HepG2 (cell line): ENCODE measurements at regions not wholly inside any gene's neighbourhood (a gene's known extent, or its start where the extent isn't known, plus 50 kb on each side); places are given as distances from the start of the nearest gene placed in this dataset.

Source experiments
- ATAC-seq: fragments of 200-7000 bp; cut with Tn5 transposase; 3 replicates; pipeline ENCODE4 v1.9.1; 2020; ENCODE audit warnings: mild to moderate bottlenecking, moderate library complexity
- BruUV-seq: library from RNA; stranded (reverse); fragments of 400-500 nt; replicated peaks from 2 replicates; lab custom pipeline; 2021; lab: Mats Ljungman, UMichigan
- CTCF ChIA-PET: fragments of 300-600 bp; formaldehyde crosslinking; extraction: SDS; loops from one replicate; lab custom pipeline; 2021; ENCODE audit warnings: low total read pairs, inconsistent platforms, low intra/inter-chr PET ratio; lab: Yijun Ruan, JAX
- POLR2A ChIA-PET: fragments of 350-600 bp; sonication (Branson Sonifier 250); formaldehyde crosslinking; loops from one replicate; lab custom pipeline; 2020; ENCODE audit warnings: antibody characterized with exemption, inconsistent platforms; lab: Yijun Ruan, JAX
- DNase-seq: peaks from one replicate; pipeline ENCODE4 v3.0.0-alpha.2; 2015; ENCODE audit warnings: low spot score
- FAIRE-seq: peaks from 3 replicates; lab custom pipeline; 2011; peaks lifted over from hg19 to GRCh38; lab: Jason Lieb, UNC
- H2AFZ ChIP-seq: one replicate; pipeline ENCODE4 v1.6.1; 2011; ENCODE audit warnings: low read length, inconsistent platforms
- H3K27ac ChIP-seq: fragments of 300-600 bp; 3 replicates; pipeline ENCODE4 v1.8.0; 2011; ENCODE audit warnings: mixed run types, mild to moderate bottlenecking, mixed read lengths, low read length, inconsistent platforms; ENCODE audit not compliant: insufficient read depth; ENCODE audit errors: extremely low read length
- H3K27me3 ChIP-seq, 2 experiments: fragments of 200-600 bp in 1 of 2; 2 replicates in 1 of 2; 3 replicates in 1 of 2; pipeline versions ENCODE4 v1.6.0 to v1.8.0; 2011; ENCODE audit warnings: low read length in 2 of 2, mild to moderate bottlenecking in 2 of 2, moderate library complexity in 2 of 2, inconsistent platforms in 1 of 2; ENCODE audit not compliant: insufficient read depth in 2 of 2, control insufficient read depth in 1 of 2
- H3K36me3 ChIP-seq, 2 experiments: fragments of 200-600 bp in 1 of 2; replicated peaks in 1 of 2; 2 replicates in 1 of 2; 3 replicates in 1 of 2; pipeline versions ENCODE4 v1.5.1 to v1.8.0; 2011; ENCODE audit warnings: low read length in 2 of 2, inconsistent platforms in 1 of 2; ENCODE audit not compliant: insufficient read depth in 2 of 2, control insufficient read depth in 1 of 2
- H3K4me1 ChIP-seq: 2 replicates; pipeline ENCODE4 v1.5.1; 2012; ENCODE audit warnings: low read length, inconsistent platforms; ENCODE audit not compliant: insufficient read depth
- H3K4me2 ChIP-seq: 2 replicates; pipeline ENCODE4 v1.6.0; 2011; ENCODE audit warnings: low read depth, low read length, inconsistent platforms
- H3K4me3 ChIP-seq, 3 experiments: fragments of 200-600 bp in 1 of 3; sonication (generic), shearing (Covaris generic) in 1 of 3; replicated peaks in 1 of 3; 2 replicates each; pipeline ENCODE4 v1.5.1; 2011 to 2016; ENCODE audit warnings: low read length in 3 of 3, inconsistent platforms in 2 of 3, low read depth in 2 of 3, mild to moderate bottlenecking in 2 of 3, control low read depth in 1 of 3, mixed read lengths in 1 of 3; ENCODE audit not compliant: insufficient read depth in 1 of 3
- H3K79me2 ChIP-seq: one replicate; pipeline ENCODE4 v1.6.1; 2011; ENCODE audit warnings: low read length, inconsistent platforms; ENCODE audit not compliant: insufficient read depth
- H3K9ac ChIP-seq: 2 replicates; pipeline ENCODE4 v1.6.0; 2011; ENCODE audit warnings: mild to moderate bottlenecking, low read depth, low read length, inconsistent platforms; ENCODE audit not compliant: insufficient read depth
- H3K9me3 ChIP-seq: 2 replicates; pipeline ENCODE4 v1.5.1; 2012; ENCODE audit warnings: mild to moderate bottlenecking, low read length
- H4K20me1 ChIP-seq: 2 replicates; pipeline ENCODE4 v1.6.0; 2011; ENCODE audit warnings: inconsistent platforms, mild to moderate bottlenecking, low read length, moderate library complexity; ENCODE audit not compliant: insufficient read depth
- HDAC6 ChIP-seq: fragments of 200-600 bp; sonication (generic); IDR thresholded peaks from 2 replicates; pipeline ENCODE4 v1.7.0; 2017; ENCODE audit warnings: mild to moderate bottlenecking, antibody characterized with exemption, low read length, low read depth
- IRF9 ChIP-seq: sonication (generic); formaldehyde crosslinking; IDR thresholded peaks from 2 replicates; pipeline ENCODE4 v1.8.0; 2022; ENCODE audit warnings: missing genetic modification reagents, mild to moderate bottlenecking, borderline replicate concordance
- JUN ChIP-seq: sonication (generic); formaldehyde crosslinking; IDR thresholded peaks from 2 replicates; pipeline ENCODE4 v1.4.0; 2020; ENCODE audit warnings: mild to moderate bottlenecking, missing genetic modification reagents
- KLF6 ChIP-seq: IDR thresholded peaks from 2 replicates; pipeline ENCODE4 v1.8.0; 2016; ENCODE audit warnings: missing biosample characterization, missing genetic modification reagents
- MXD3 ChIP-seq: IDR thresholded peaks from 2 replicates; pipeline ENCODE4 v1.6.1; 2016; ENCODE audit warnings: mild to moderate bottlenecking, missing biosample characterization, missing genetic modification reagents
- REPIN1 ChIP-seq: sonication (generic); formaldehyde crosslinking; IDR thresholded peaks from 2 replicates; pipeline ENCODE4 v1.8.0; 2022; ENCODE audit warnings: missing genetic modification reagents, low read depth, mild to moderate bottlenecking, borderline replicate concordance
- SIN3A ChIP-seq: IDR thresholded peaks from 2 replicates; pipeline ENCODE4 v1.6.1; 2011; ENCODE audit warnings: low read depth, mild to moderate bottlenecking, control low read depth, low read length, borderline replicate concordance
- TARDBP ChIP-seq: sonication (generic); formaldehyde crosslinking; IDR thresholded peaks from 2 replicates; pipeline ENCODE4 v1.8.0; 2022; ENCODE audit warnings: mild to moderate bottlenecking, missing genetic modification reagents
- ZBTB7A ChIP-seq: sonication (generic); formaldehyde crosslinking; IDR thresholded peaks from 2 replicates; pipeline ENCODE4 v1.8.0; 2022; ENCODE audit warnings: mild to moderate bottlenecking, missing genetic modification reagents
- ZFP36L2 ChIP-seq: sonication (generic); formaldehyde crosslinking; IDR thresholded peaks from 2 replicates; pipeline ENCODE4 v1.4.0; 2020; ENCODE audit warnings: missing genetic modification reagents
- ZNF101 ChIP-seq: sonication (generic); formaldehyde crosslinking; IDR thresholded peaks from 2 replicates; pipeline ENCODE4 v1.4.0; 2020; ENCODE audit warnings: mild to moderate bottlenecking, low read depth, missing genetic modification reagents, borderline replicate concordance
- ZNF260 ChIP-seq: sonication (generic); formaldehyde crosslinking; IDR thresholded peaks from 2 replicates; pipeline ENCODE4 v1.4.0; 2020; ENCODE audit warnings: missing genetic modification reagents, low read depth, mild to moderate bottlenecking, borderline replicate concordance
- ZNF292 ChIP-seq: sonication (generic); formaldehyde crosslinking; IDR thresholded peaks from 2 replicates; pipeline ENCODE4 v1.8.1; 2022; ENCODE audit warnings: mild to moderate bottlenecking, low read depth, missing genetic modification reagents, borderline replicate concordance
- ZNF564 ChIP-seq: sonication (generic); formaldehyde crosslinking; IDR thresholded peaks from 2 replicates; pipeline ENCODE4 v1.8.1; 2023; ENCODE audit warnings: mild to moderate bottlenecking, missing genetic modification reagents
- ZNF574 ChIP-seq: sonication (generic); formaldehyde crosslinking; IDR thresholded peaks from 2 replicates; pipeline ENCODE4 v1.4.0; 2020; ENCODE audit warnings: missing genetic modification reagents
- ZNF674 ChIP-seq: sonication (generic); formaldehyde crosslinking; IDR thresholded peaks from 2 replicates; pipeline ENCODE4 v1.5.0; 2020; ENCODE audit warnings: low read depth, mild to moderate bottlenecking, missing genetic modification reagents
- ZNF816 ChIP-seq: sonication (generic); formaldehyde crosslinking; IDR thresholded peaks from 2 replicates; pipeline ENCODE4 v1.8.0; 2022; ENCODE audit warnings: missing genetic modification reagents, mild to moderate bottlenecking, borderline replicate concordance
- ZNF839 ChIP-seq: sonication (generic); formaldehyde crosslinking; IDR thresholded peaks from 2 replicates; pipeline ENCODE4 v1.4.0; 2020; ENCODE audit warnings: missing genetic modification reagents, mild to moderate bottlenecking, borderline replicate concordance
- WGBS: methylation state at CpG from one replicate; pipeline ENCODE4 v1.1.6; 2017; ENCODE audit warnings: low lambda C conversion rate; 5-methylcytosine and 5-hydroxymethylcytosine counted together
- in situ Hi-C: cut with HindIII; loops from 2 replicates; pipeline ENCODE4 v1.10.0; 2017; ENCODE audit warnings: low pct_unique_long_range_greater_than_20kb; ENCODE audit not compliant: extremely low pct_ligation_motif_present
- intact Hi-C: fragments of 100-400 bp; cut with micrococcal nuclease; formaldehyde crosslinking; loops from one replicate; pipeline ENCODE4 v1.10.0; 2022; ENCODE audit not compliant: unreplicated experiment

GRCh38 chr2:142794850-142795249, 82.6 kb upstream of the KYNU start:
- no peak overlapping the region for H3K4me2 ChIP-seq
- ATAC-seq, result no peak
- WGBS, result 0% methylated on average over 1 of the region's 1 CpG
- intact Hi-C loops, result no loop called here
- no peak for TF ChIP-seq ZNF674 (CRISPR knock-in tag)
- no peak for TF ChIP-seq ZNF574 (CRISPR knock-in tag)
- TF ChIP-seq ZNF564, result no peak
- TF ChIP-seq ZNF292, result no peak
- TF ChIP-seq REPIN1 (CRISPR knock-in tag), result no peak
- no peak for TF ChIP-seq JUN (CRISPR knock-in tag)
- TF ChIP-seq KLF6 (CRISPR knock-in tag), result no peak
- no peak for TF ChIP-seq SIN3A
- TF ChIP-seq TARDBP (CRISPR knock-in tag), result no peak
- TF ChIP-seq ZNF839 (CRISPR knock-in tag), result no peak
- no peak for TF ChIP-seq ZBTB7A (CRISPR knock-in tag)
- TF ChIP-seq IRF9 (CRISPR knock-in tag), result no peak
- TF ChIP-seq HDAC6, result no peak
- TF ChIP-seq ZNF816 (CRISPR knock-in tag), result no peak
- no peak for TF ChIP-seq ZNF260 (CRISPR knock-in tag)
- TF ChIP-seq ZFP36L2, result no peak
- TF ChIP-seq MXD3 (CRISPR knock-in tag), result no peak
- no peak for TF ChIP-seq ZNF101 (CRISPR knock-in tag)
- TF ChIP-seq, all 625 proteins: peak for 0
- POLR2A ChIA-PET, result no interaction called here
- no peak for DNase-seq
- in situ Hi-C loops, result loop anchor here (5.0 kb wide), 1 partner anchor 187 kb away; no protein-coding TSS in a partner anchor
- FAIRE-seq, result no peak
- no peaks in the 10 kb centered on the region for H3K4me1 ChIP-seq
- no peaks in the 10 kb centered on the region for H4K20me1 ChIP-seq
- H3K79me2 ChIP-seq, result no peaks in the 10 kb centered on the region
- CTCF ChIA-PET, result no interaction called here
- BruUV-seq, result no TSS peak
- H3K9ac ChIP-seq, result no peak overlapping the region
- no peaks in the 10 kb centered on the region for H3K9me3 ChIP-seq
- no peak overlapping the region for H3K4me3 ChIP-seq
- H3K27me3 ChIP-seq, result no peaks in the 10 kb centered on the region; a peak in 1 of 5 replicates
- H2AFZ ChIP-seq, result no peak overlapping the region
- H3K36me3 ChIP-seq, result no peaks in the 10 kb centered on the region
- H3K27ac ChIP-seq, result no peak overlapping the region
